GM19468 (cell line): ENCODE measurements at regions not wholly inside any gene's neighbourhood (a gene's known extent, or its start where the extent isn't known, plus 50 kb on each side); places are given as distances from the start of the nearest gene placed in this dataset.

ENCODE experiments used
- ATAC-seq: cut with Tn5 transposase; IDR thresholded peaks from one replicate; pipeline ENCODE4 v1.9.1; 2021; ENCODE audit warnings: mild to moderate bottlenecking, moderate library complexity, moderate number of reproducible peaks; ENCODE audit not compliant: unreplicated experiment; ENCODE audit errors: extremely low read depth

GRCh38 chr20:11795071-11795615, 122.5 kb upstream of the BTBD3 start:
- ATAC-seq, result no peak

DNA sequence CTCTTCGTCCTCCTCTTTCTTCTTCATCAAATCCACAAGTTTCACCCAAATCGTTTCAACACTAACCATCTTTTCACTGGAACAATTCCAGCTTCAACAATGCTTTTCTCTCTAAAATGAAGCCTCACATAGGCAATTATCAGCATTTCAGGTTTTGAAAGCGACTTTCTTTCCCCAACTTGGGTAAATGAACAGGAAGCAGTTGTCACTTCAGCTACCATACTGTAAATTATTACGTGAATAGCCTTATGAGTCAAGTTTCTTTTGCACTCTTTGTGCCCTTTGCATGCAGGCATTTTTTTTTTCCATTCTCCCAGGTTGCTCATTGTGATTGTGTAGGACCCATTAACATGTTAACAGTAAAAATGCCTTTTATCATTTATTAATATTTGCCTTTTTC, 121.7 kb upstream of the BTBD3 start:
- ATAC-seq, result no peak

DNA sequence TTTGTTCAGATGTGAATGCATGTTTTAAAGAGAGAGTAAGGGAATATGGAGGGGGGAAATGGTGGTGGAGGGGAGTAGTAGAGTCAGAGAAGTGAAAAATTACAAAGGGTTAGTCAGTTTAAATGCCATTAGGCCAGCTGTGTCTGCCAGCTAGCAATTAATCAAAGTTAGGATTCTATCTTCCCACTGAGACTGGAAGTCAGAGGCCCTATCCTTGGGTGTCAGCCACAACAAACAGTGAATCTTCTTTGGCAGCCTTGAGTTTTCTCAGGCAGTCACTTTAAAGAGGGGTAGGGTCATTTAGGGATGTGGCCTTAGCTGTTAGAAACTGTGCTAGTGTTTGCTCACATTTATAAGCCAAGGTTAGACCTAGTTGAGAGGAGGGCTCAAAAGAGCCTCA, 120.5 kb upstream of the BTBD3 start:
- ATAC-seq, result no peak

- ATAC-seq, result no peak
Observed at GRCh38 chr20:11799281-11799684, 118.4 kb upstream of the BTBD3 start.

DNA sequence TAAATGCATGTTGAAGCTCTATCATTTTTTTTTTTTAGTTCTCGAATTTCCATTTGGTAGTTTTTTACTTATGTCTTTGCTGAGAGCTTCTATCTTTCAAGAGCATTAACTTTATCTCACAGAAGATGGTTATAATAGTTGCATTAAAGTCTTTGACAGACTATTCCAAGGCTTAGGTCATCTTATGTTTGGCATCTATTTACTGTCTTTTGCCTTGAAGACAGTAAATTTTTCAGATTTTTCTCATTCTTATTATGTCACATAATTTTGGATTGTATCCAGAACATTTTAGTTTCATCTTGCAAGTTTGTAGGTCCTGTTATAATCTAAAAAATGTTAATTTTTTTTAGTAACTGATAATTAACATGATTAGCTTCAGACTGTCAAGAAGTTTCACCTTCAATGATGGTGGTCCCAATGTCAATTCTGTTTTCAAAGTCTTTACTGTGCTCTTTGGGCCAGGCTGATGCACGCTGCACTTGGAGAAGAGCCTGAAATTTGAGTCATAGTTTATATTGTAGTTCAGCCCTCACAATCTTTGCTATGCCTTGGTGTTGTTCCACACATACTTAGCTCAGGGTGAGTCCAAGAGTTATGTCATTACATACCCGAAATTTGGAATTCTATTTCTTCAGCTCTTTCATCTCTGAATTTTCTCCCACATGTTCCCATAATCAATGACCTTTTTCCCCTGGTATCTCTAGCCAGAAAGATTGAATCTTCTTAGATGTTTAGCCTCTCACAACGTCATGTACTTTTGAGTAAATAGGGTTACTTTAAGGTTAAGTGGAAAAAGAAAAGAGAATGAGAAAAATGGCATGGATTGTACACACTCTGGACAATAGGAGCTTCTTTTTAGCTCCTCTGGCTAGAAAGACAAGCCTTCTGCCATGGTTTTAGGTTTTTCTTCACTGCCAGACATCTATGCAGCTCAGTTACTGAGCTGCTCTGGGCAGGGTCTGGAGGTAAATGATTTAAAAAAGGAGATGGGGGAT, 110.3 kb upstream of the BTBD3 start:
- ATAC-seq, result no peak

- no peak for ATAC-seq
Observed at GRCh38 chr20:11808841-11809240, 108.9 kb upstream of the BTBD3 start.

- ATAC-seq, result no peak
Observed at GRCh38 chr20:11810311-11811083, 107.2 kb upstream of the BTBD3 start.

- ATAC-seq, result no peak
Observed at GRCh38 chr20:11813106-11813890, 104.4 kb upstream of the BTBD3 start.

DNA sequence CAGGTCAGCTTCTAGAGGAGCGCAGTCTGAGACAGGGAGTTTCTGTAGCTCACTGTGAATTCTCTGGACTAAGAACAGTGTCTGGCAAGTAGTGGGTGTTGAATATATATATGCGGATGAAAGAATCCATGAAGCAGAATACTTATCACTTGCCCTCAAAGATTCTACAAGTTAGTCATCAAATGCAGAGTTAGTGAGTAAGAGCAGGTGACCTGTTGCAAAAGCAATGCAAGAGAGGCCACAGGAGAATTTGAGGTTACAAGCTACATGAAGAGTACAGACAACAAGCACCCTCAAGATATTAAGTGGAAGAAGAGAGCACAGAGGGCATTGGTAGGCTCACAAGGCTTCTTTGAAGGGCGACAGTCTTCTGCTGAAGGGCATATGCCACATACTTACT, 103.4 kb upstream of the BTBD3 start:
- no peak for ATAC-seq

DNA sequence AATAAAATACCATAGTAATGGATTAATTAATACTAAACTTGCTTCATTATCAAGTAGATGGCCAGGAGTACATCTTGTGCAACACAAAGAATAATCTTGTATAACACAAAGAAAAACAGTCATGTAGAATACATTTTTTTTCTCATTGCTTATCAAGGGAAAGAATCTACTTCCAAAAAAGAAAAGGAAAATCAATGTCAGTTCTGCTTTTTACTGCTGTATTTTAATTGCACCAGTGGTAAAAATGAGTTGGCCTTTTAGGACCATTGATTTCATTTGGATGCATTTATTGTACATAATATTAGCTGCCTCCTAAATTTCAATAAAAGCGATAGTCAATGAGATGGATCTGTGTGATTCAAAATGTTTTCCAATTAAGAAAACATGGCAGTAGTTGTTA, 96.9 kb upstream of the BTBD3 start:
- no peak for ATAC-seq

- no peak for ATAC-seq
Observed at GRCh38 chr20:11822540-11822794, 95.2 kb upstream of the BTBD3 start.

- ATAC-seq, result no peak
Observed at GRCh38 chr20:11826334-11826733, 91.4 kb upstream of the BTBD3 start.

DNA sequence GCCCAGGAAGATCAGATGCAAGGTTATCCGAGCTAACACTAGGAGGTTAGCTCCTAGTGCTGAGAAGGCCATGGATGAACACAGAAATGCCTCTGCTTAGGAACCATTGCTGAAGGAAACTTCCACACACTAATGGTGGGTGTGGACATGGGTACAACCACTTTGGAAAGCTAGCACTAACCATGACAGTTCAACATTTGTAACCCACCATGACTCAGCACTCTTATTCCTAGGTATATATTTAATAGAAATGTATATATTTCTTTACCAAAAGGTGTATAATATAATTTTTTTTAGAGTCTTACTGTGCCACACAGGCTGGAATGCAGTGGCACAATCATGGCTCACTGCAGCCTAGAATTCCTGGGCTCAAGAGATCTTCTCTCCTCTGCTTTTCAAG, 85.3 kb upstream of the BTBD3 start:
- ATAC-seq, result no peak

GRCh38 chr20:11832851-11833250, 84.8 kb upstream of the BTBD3 start:
- ATAC-seq, result no peak

- ATAC-seq, result no peak
Observed at GRCh38 chr20:11833825-11834224, 83.9 kb upstream of the BTBD3 start.

GRCh38 chr20:11838076-11838636, 79.5 kb upstream of the BTBD3 start:
- ATAC-seq, result no peak

DNA sequence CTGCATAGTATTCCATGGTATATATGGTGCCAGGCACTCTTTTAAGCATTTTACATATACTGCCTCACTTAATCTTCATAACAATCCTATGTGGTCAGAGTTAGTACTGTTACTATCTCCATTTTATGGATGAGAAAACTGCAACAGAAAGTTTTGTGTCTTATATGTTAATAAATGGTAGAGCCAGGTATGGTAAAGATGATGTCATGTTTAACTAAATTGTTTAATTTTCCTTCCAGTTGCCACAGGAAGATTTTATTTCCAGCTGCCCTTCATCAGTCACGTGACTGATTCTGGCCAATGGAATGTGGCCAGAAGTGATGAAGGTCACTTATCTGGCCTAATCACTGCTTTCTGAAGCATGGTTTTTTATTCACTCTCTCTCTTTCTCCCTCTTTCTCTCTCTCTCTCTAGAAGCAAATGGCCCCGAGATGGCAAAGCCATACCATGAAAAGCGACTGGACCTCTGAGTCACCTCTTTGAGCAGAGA, 75.7 kb upstream of the BTBD3 start:
- no peak for ATAC-seq

DNA sequence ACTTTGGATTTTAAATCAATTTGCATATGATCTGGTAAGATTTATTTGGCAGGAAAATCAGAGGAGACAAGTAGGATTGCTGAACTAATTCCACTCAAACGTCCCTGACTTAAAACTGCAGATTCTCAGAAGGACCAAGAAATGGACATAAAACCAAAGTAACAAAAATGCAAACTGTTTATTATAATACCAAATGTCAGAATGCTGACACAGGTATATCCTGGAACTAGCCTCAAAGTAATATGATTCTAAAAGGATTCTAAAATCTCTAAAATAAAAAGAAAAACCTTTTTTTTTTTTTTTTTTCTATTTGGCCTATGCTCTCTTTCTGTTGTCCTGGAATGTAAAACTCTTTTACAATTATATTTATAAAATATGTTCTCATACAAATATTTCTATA, 74.4 kb upstream of the BTBD3 start:
- ATAC-seq, result no peak

DNA sequence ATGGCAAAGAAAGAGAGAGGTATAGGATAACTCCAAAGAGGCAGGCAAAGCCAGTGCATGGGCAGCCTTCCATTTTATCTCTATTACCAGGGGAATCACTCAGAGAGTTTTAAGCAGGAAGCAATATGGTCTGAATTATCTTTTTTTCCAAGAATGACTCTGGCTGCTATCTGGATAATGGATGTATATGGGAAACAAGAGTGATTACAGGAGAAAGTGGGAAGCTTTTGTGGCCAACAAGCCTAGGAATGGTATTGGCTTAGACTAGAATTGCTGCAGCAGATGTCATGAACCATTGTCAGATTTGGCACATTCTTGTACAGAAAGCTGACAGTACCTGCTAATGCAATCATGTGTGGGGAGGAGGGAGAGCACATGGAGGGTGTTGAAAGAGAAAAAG, 73.0 kb upstream of the BTBD3 start:
- ATAC-seq, result no peak

GRCh38 chr20:11845340-11845739, 72.4 kb upstream of the BTBD3 start:
- no peak for ATAC-seq
